Coronary artery (tissue), 2 donors: ENCODE measurements at regions not wholly inside any gene's neighbourhood (a gene's known extent, or its start where the extent isn't known, plus 50 kb on each side); places are given as distances from the start of the nearest gene placed in this dataset.

Experiments used
- DNase-seq: peaks from one replicate; pipeline ENCODE4 v3.0.0-alpha.2; 2017; ENCODE audit warnings: low spot score
- H3K27ac ChIP-seq, 2 donors: fragments of 200-600 bp; sonication (generic); one replicate each; pipeline ENCODE4 v1.5.1; 2016 to 2019
- H3K4me3 ChIP-seq: fragments of 200-600 bp; sonication (generic); 2 replicates; pipeline ENCODE4 v1.5.1; 2016; ENCODE audit warnings: mild to moderate bottlenecking, moderate library complexity
- CTCF ChIP-seq: fragments of 200-600 bp; sonication (generic); IDR thresholded peaks from one replicate; pipeline ENCODE4 v1.5.1; 2019; ENCODE audit warnings: antibody characterized with exemption

DNA sequence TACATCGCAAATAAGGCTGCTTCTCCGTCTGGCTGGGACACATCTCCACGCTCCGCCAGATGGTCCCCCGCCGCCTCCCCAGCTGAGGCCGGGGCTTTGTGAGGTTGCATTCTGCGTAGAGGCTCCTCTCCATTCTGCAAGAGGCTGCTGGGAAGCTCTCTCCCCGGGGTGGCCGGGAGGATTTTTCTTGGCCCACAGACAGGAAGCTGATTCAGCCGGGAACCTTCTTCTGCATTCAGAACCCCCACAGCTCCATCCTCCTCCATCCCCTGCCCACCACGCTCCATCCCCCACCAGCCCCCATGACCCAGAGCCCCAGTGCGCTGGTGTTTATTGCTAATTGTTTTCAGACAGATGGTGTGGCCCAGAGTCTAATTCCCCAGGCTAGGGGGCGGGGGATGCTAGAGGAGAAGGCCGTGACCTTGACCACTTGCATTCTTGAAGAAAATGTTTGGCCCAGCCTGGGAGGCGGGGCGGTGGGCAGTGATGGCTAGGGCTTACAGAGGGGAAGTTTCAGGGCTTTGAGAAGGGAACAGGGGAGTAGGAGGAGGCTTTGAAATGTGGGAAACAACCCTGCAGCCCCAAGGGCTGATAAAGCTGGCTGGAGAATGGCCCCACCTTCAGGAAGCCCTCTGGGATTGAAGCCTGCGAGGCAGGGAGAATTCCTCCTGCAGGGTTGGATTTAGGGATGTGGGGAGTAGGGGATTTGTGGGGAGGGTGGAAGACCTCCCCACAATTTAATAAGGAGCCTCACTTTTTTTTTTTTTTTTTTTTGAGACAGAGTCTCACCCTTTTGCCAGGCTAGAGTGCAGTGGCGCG is 88.5 kb upstream of the NCOR2 start:
- Histone ChIP-seq H3K27ac (peak overlapping the region; percentile 86 to 97), H3K4me3 (peak overlapping the region; percentile 68)
- peak; percentile 90 for DNase-seq
- no peak for TF ChIP-seq CTCF

GRCh38 chr12:124655048-124655697 is 87.8 kb upstream of the NCOR2 start:
- TF ChIP-seq CTCF, result no peak
- no peak for DNase-seq
- peak overlapping the region; percentile 68 for H3K4me3 ChIP-seq
- H3K27ac ChIP-seq, result peak overlapping the region; percentile 86 to 97

GRCh38 chr12:124654666-124655047 is 87.2 kb upstream of the NCOR2 start:
- DNase-seq, result no peak
- no peak for TF ChIP-seq CTCF
- H3K27ac ChIP-seq, result peak overlapping the region; percentile 86 to 97
- H3K4me3 ChIP-seq, result peak overlapping the region; percentile 68

GRCh38 chr12:124653169-124653931 is 85.9 kb upstream of the NCOR2 start:
- Histone ChIP-seq H3K4me3 (no peak overlapping the region), H3K27ac (peak overlapping the region in 1 of 2 donors; percentile 65)
- no peak for TF ChIP-seq CTCF
- no peak for DNase-seq

DNA sequence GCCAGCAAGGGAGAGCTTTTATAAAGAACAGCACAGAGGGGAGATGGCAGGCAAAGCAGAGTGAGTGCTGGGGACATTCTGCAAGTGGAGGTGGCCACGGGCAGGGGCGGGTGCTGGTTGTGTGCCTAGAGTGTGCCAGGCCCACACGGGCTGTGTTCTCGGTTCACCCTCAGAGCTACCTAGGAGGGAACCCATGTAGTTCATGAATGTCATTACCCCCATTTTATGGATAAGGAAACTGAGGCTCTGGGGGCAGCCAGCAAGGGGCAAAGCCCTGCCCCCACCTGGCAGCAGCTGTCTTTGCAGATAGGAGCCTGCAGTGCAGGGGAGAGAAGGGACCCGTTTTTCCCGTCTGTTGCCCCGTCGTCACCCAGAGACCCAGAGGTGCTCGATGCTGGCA is 85.2 kb upstream of the NCOR2 start:
- H3K27ac ChIP-seq, result peak overlapping the region in 1 of 2 donors; percentile 65
- no peak overlapping the region for H3K4me3 ChIP-seq
- TF ChIP-seq CTCF, result no peak
- DNase-seq, result no peak

GRCh38 chr12:124651516-124652273 is 84.3 kb upstream of the NCOR2 start:
- no peak for TF ChIP-seq CTCF
- DNase-seq, result no peak
- Histone ChIP-seq H3K27ac (peak overlapping the region in 1 of 2 donors; percentile 11), H3K4me3 (no peak overlapping the region)
